Tibial nerve (tissue), 4 donors: ENCODE measurements at regions not wholly inside any gene's neighbourhood (a gene's known extent, or its start where the extent isn't known, plus 50 kb on each side); places are given as distances from the start of the nearest gene placed in this dataset.

Experiments
- CTCF ChIP-seq, 5 experiments: fragments of 200-600 bp in 3 of 5; fragments of 450-650 bp in 2 of 5; sonication (generic) in 3 of 5; IDR thresholded peaks; one replicate each; pipeline ENCODE4 v1.5.1; 2016 to 2019; ENCODE audit warnings: antibody characterized with exemption in 5 of 5, mild to moderate bottlenecking in 3 of 5, moderate library complexity in 2 of 5
- EP300 ChIP-seq, 2 donors: sonication (generic); formaldehyde crosslinking; IDR thresholded peaks; one replicate each; pipeline ENCODE4 v1.6.1; 2017; ENCODE audit warnings: antibody characterized with exemption in 2 of 2, mild to moderate bottlenecking in 1 of 2
- POLR2A ChIP-seq, 2 donors: fragments of 450-650 bp; IDR thresholded peaks; one replicate each; pipeline ENCODE4 v1.6.1; 2017; ENCODE audit warnings: antibody characterized with exemption in 2 of 2, mild to moderate bottlenecking in 2 of 2, moderate library complexity in 2 of 2

- no peak for TF ChIP-seq POLR2A (IDR thresholded peaks at IDR 0.05)
- TF ChIP-seq CTCF (IDR thresholded peaks at IDR 0.05): no peak
- TF ChIP-seq EP300 (IDR thresholded peaks at IDR 0.05): no peak
These were observed 573.7 kb upstream of the NXPH2 start for GRCh38 chr2:139353874-139354273.
